HFF-Myc (cell line): ENCODE measurements at regions not wholly inside any gene's neighbourhood (a gene's known extent, or its start where the extent isn't known, plus 50 kb on each side); places are given as distances from the start of the nearest gene placed in this dataset.

Experiments used
- DNase-seq: peaks from one replicate; pipeline ENCODE4 v3.0.0-alpha.2; 2011; ENCODE audit warnings: low read depth; ENCODE audit errors: extremely low read depth
- H3K4me3 ChIP-seq: replicated peaks from 2 replicates; pipeline ENCODE4 v1.5.1; 2011; ENCODE audit warnings: low read depth, mild to moderate bottlenecking, control low read depth, low read length
- CTCF ChIP-seq: IDR thresholded peaks from 2 replicates; pipeline ENCODE4 v1.5.1; 2012; ENCODE audit warnings: mild to moderate bottlenecking, low read depth, low read length, control low read depth; ENCODE audit errors: missing control alignments

DNA sequence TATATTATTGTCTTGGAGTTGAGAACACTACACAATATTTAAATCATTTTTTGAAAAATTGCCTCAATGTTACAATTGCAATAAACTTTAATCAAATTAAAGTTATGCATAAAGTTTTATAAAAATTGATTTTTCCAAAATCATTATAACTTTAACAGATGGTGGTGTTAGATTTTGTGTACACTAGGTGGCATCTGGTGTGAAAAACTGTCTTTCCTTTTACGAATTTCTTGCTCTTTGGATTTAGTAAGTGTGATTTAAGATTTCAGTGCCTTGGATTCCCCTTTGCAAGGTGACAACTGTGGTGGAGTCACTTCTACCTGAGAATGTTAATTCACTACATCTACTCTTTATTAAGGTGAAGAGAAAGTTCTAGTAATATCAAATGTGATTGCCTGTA lies 91.6 kb downstream of the AREG start:
- no peak for DNase-seq
- no peak for TF ChIP-seq CTCF
- no peak overlapping the region for H3K4me3 ChIP-seq

DNA sequence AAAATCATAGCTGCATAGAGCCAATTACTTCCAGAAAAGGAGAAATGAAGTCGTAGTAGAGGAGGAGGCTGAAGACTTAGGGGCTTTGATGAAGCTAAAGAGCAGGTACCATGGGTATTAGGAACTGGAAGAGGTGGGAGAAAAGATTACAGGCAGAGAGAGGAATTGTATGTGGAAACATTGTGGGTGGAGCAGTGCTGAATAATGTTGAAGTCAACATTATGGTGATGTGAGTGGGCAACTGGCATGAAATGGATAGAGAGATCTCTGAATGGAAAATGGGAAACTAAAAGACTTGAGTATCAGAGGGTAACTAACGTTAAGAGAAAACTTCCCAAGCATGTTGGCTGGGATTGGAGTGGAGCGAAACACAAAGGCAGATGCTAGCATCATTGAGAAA lies 92.5 kb downstream of the AREG start:
- no peak for DNase-seq
- no peak overlapping the region for H3K4me3 ChIP-seq
- TF ChIP-seq CTCF: no peak

DNA sequence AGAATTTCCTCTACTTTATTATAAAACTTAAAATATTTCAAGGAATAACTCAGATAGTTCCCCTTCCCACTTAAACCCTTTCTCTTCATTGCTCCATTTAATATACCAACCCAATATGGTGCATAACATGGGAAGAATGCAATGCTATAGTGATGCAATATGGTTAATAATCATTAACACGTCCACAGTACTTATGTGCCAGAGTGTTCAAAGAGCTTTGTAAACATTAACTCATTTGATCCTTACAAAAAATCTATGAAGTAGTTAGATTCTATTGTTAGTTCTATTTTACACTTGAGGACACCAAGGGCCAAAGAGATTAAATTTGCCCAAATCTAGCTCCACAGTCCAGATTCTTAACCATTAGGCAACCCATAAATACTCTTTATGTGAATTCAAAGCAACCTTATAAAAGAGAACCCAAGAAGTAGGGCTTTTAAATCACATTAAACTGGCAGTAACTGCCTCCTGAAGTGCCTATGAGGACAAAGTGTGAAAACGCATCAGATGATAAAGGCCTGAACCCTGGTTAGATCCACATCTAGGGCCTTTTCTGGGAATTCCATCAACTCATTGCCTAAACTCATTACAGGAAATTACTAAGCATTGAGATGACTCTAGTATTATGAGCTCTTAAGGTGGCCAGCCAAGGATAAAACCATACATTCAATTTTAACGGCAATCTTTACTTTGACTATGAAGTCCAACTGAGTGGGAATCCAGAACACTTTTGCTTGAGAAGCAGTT lies 94.3 kb downstream of the AREG start:
- no peak for DNase-seq

DNA sequence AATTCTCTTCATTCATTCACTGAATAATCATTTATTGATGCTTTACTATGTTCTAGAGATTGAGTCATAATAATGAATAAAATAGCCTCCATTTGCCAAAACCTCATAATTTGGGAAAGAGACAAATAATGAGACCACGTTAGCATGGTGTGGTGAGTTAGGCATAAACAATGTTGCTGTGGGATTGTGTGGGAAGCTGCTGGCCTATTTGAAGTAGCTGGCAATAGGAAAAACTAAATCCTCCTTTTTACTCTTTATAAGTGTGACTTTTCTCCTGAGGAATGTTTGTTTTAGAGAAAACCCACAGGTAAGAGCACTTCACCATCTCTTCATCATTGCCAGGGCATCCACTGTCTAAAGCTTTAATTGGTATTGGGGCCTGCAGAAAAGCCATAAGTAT lies 95.3 kb downstream of the AREG start:
- DNase-seq: no peak
- no peak for TF ChIP-seq CTCF
- no peak overlapping the region for H3K4me3 ChIP-seq

More for the DNA sequence above, 94.3 kb downstream of the AREG start:
- H3K4me3 ChIP-seq: no peak overlapping the region
- no peak for TF ChIP-seq CTCF

- no peak for TF ChIP-seq CTCF
- DNase-seq: no peak
- no peak overlapping the region for H3K4me3 ChIP-seq
Measured at GRCh38 chr4:74541667-74542066, 96.7 kb downstream of the AREG start.

DNA sequence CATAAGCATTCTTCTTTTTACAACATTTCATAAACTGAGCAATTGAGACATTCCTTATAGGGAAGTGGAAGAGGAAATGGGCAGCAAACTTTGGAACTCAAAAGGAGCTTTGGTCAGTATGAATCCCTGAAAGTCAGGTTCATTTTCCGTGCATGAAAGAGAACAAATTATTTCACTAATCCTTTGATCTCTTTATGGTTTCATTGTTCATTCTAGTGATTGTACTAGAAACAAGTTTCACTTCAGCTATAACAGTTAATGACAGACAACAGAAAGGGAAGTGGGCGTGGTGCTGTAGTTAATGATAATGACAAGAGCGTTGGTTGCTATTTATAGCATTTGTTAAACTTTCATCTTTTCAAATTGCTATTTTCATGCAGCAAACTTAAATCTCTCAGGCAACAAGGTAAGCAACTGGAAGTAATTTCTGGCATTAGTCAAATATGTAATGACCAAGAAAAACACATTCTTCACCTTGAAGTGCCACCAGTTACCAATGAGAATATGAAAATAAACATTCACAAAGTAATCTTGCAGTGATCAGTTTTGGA lies 98.4 kb downstream of the AREG start:
- no peak for DNase-seq
- no peak overlapping the region for H3K4me3 ChIP-seq
- TF ChIP-seq CTCF: no peak

GRCh38 chr4:74543983-74544382 lies 99.0 kb downstream of the AREG start:
- TF ChIP-seq CTCF: no peak
- DNase-seq: no peak
- no peak overlapping the region for H3K4me3 ChIP-seq
